H1 (cell line): ENCODE measurements at regions not wholly inside any gene's neighbourhood (a gene's known extent, or its start where the extent isn't known, plus 50 kb on each side); places are given as distances from the start of the nearest gene placed in this dataset.

Experiments used
- JUND ChIP-seq: IDR thresholded peaks from 2 replicates; pipeline ENCODE4 v1.6.1; 2011; ENCODE audit warnings: mild to moderate bottlenecking, improper control_type of control experiment, low read length

DNA sequence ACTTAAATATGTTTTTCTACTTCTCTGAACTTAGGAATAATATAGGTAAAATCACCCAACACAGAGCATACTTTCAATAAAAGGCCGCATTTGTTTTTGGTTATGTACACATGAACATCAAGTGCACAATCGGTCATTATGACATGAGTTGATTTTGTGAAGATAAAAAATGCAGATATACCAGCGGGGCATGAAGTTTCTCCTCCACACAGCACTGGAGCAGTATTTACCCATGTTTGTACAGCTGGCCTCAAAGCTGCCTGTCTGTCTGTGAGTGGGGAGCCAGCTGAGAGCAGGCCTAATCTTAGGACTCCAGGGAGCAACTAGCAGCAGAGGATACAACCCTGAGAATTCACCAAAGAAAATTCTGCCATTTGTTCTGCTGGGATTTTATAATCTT lies 206.5 kb downstream of the TPBG start (continued):
- no peak for TF ChIP-seq JUND
